ENCODE measurements at regions not wholly inside any gene's neighbourhood (a gene's known extent, or its start where the extent isn't known, plus 50 kb on each side); places are given as distances from the start of the nearest gene placed in this dataset.

- Histone ChIP-seq H4K91ac (replicated peaks; ENCODE audit: insufficient read length, low read length) (no peak overlapping the region), H4K20me1 (replicated peaks in 1 of 2; ENCODE audit: control insufficient read depth in 1 of 2, insufficient read depth in 2 of 2, low read length in 2 of 2) (no peaks in the 10 kb centered on the region), H3K23ac (ENCODE audit: insufficient read length) (no peak overlapping the region), H2BK12ac (ENCODE audit: low read depth, low read length) (no peak overlapping the region), H3K4ac (replicated peaks; ENCODE audit: insufficient read length, low read depth, low read length) (no peak overlapping the region), H3K18ac (ENCODE audit: extremely low read depth, low read length) (no peak overlapping the region), H3K23me2 (ENCODE audit: low read depth, low read length) (no peaks in the 10 kb centered on the region), H3K56ac (replicated peaks; ENCODE audit: insufficient read length, low read depth, low read length) (no peak overlapping the region), H3K36me3 (ENCODE audit: control insufficient read depth in 2 of 4, insufficient read depth in 4 of 4, low read length in 3 of 4) (no peaks in the 10 kb centered on the region), H3K9me3 (ENCODE audit: insufficient read depth in 2 of 2, low read depth in 1 of 2, low read length in 1 of 2) (no peaks in the 10 kb centered on the region), H3K14ac (ENCODE audit: insufficient read length) (no peak overlapping the region), H2BK15ac (ENCODE audit: low read length) (no peak overlapping the region), H3K4me2 (ENCODE audit: insufficient read depth in 1 of 2, low read depth in 2 of 2, low read length in 2 of 2) (no peak overlapping the region), H2AFZ (ENCODE audit: low read length) (no peak overlapping the region), H3K4me3 (ENCODE audit: extremely low read depth in 1 of 4, insufficient read depth in 2 of 4, low read depth in 3 of 4, low read length in 4 of 4) (no peak overlapping the region), H3K79me1 (ENCODE audit: low read depth, low read length) (no peaks in the 10 kb centered on the region), H4K8ac (ENCODE audit: extremely low read depth, insufficient read depth, low read length) (no peak overlapping the region), H3K27ac (ENCODE audit: low read depth, low read length) (no peak overlapping the region), H2BK20ac (ENCODE audit: low read length) (no peak overlapping the region), H2BK5ac (ENCODE audit: low read depth, low read length) (no peak overlapping the region), H4K5ac (ENCODE audit: insufficient read length, low read depth, low read length) (no peak overlapping the region), H2BK120ac (replicated peaks; ENCODE audit: low read depth, low read length) (no peak overlapping the region), H3K4me1 (replicated peaks in 1 of 4; ENCODE audit: control insufficient read depth in 3 of 4, insufficient read depth in 4 of 4, low read length in 3 of 4) (peaks cover 0 to 6% (median 0%) of the 10 kb centered on the region in 4 experiments; a peak in 1 of 7 replicates), H3K9ac (replicated peaks in 1 of 4; ENCODE audit: extremely low read depth in 1 of 4, low read depth in 3 of 4, low read length in 3 of 4) (no peak overlapping the region), H2AK5ac (ENCODE audit: low read depth, low read length) (no peak overlapping the region), H3K27me3 (replicated peaks in 1 of 4; ENCODE audit: control insufficient read depth in 3 of 4, extremely low read depth in 1 of 4, insufficient read depth in 3 of 4, low read length in 3 of 4) (no peaks in the 10 kb centered on the region), H3K79me2 (ENCODE audit: control insufficient read depth in 1 of 2, insufficient read depth in 2 of 2, low read length in 2 of 2) (no peaks in the 10 kb centered on the region)
- CTCF ChIA-PET (ENCODE audit: partially characterized antibody) = no interaction called here
- no peak for TF ChIP-seq ZNF274 (IDR thresholded peaks at IDR 0.05; ENCODE audit: borderline replicate concordance, extremely low read depth, low read length)
- no peak for TF ChIP-seq MAX (IDR thresholded peaks at IDR 0.05)
- no peak for TF ChIP-seq POU5F1 (IDR thresholded peaks at IDR 0.05; ENCODE audit: low read depth, low read length)
- no peak for TF ChIP-seq CBX8 (IDR thresholded peaks at IDR 0.05; ENCODE audit: borderline replicate concordance, low read depth, low read length)
- WGBS, 2 experiments (ENCODE audit: extremely low coverage in 1 of 2, insufficient coverage in 1 of 2, insufficient read length in 1 of 2, insufficient replicate concordance in 2 of 2, low coverage in 1 of 2, low lambda C conversion rate in 2 of 2, missing lambda C conversion rate in 1 of 2) = 93% methylated on average over 3 of the region's 3 CpGs; no CpG with 5 or more reads in 1 of the 2 experiments
- POLR2A ChIA-PET (ENCODE audit: partially characterized antibody) = no interaction called here
- no peak for DNase-seq (ENCODE audit: low read depth in 1 of 2, low spot score in 2 of 2)
- no peak for FAIRE-seq
Measured at GRCh38 chr12:126496201-126496600, 1431.0 kb downstream of the AACS start.
